HUES48 (cell line): ENCODE measurements at regions not wholly inside any gene's neighbourhood (a gene's known extent, or its start where the extent isn't known, plus 50 kb on each side); places are given as distances from the start of the nearest gene placed in this dataset.

Experiments used
- H3K27ac ChIP-seq: one replicate; pipeline ENCODE4 v1.7.0; 2013; ENCODE audit warnings: low read depth, low read length, inconsistent platforms
- H3K27me3 ChIP-seq: 2 replicates; pipeline ENCODE4 v1.6.1; 2013; ENCODE audit warnings: mild to moderate bottlenecking, low read length; ENCODE audit not compliant: control insufficient read depth, insufficient read depth
- H3K36me3 ChIP-seq: 2 replicates; pipeline ENCODE4 v1.6.1; 2013; ENCODE audit warnings: low read length; ENCODE audit not compliant: control insufficient read depth, insufficient read depth
- H3K4me1 ChIP-seq: 2 replicates; pipeline ENCODE4 v1.6.1; 2013; ENCODE audit warnings: mild to moderate bottlenecking, low read length; ENCODE audit not compliant: control insufficient read depth, insufficient read depth
- H3K4me3 ChIP-seq: 2 replicates; pipeline ENCODE4 v1.5.1; 2013; ENCODE audit warnings: mild to moderate bottlenecking, low read depth, low read length
- H3K9ac ChIP-seq: 2 replicates; pipeline ENCODE4 v1.6.1; 2013; ENCODE audit warnings: mild to moderate bottlenecking, low read depth, low read length, moderate library complexity
- H3K9me3 ChIP-seq: 2 replicates; pipeline ENCODE4 v1.6.1; 2013; ENCODE audit warnings: low read length; ENCODE audit not compliant: control insufficient read depth, insufficient read depth

GRCh38 chr6:166877906-166878305 is 78.4 kb downstream of the RNASET2 start:
- Histone ChIP-seq H3K4me1 (no peaks in the 10 kb centered on the region), H3K27me3 (peaks cover 3% of the 10 kb centered on the region; the same call in 1 of the 2 replicates), H3K9ac (no peak overlapping the region), H3K4me3 (no peak overlapping the region), H3K9me3 (no peaks in the 10 kb centered on the region), H3K27ac (no peak overlapping the region), H3K36me3 (no peaks in the 10 kb centered on the region)

- H3K9ac ChIP-seq: no peak overlapping the region
- no peaks in the 10 kb centered on the region for H3K36me3 ChIP-seq
- H3K27ac ChIP-seq: no peak overlapping the region
- no peaks in the 10 kb centered on the region for H3K4me1 ChIP-seq
- peaks cover 3% of the 10 kb centered on the region; the same call in 1 of the 2 replicates for H3K27me3 ChIP-seq
- H3K4me3 ChIP-seq: no peak overlapping the region
- no peaks in the 10 kb centered on the region for H3K9me3 ChIP-seq
Observed at GRCh38 chr6:166877349-166877748, 79.0 kb downstream of the RNASET2 start.

GRCh38 chr6:166872531-166873009 is 83.8 kb downstream of the RNASET2 start:
- H3K36me3 ChIP-seq: no peaks in the 10 kb centered on the region
- H3K9ac ChIP-seq: no peak overlapping the region
- no peak overlapping the region for H3K4me3 ChIP-seq
- no peaks in the 10 kb centered on the region for H3K9me3 ChIP-seq
- no peak overlapping the region for H3K27ac ChIP-seq
- H3K27me3 ChIP-seq: peaks cover 3% of the 10 kb centered on the region; the same call in 1 of the 2 replicates
- H3K4me1 ChIP-seq: no peaks in the 10 kb centered on the region

- H3K4me1 ChIP-seq: no peaks in the 10 kb centered on the region
- H3K36me3 ChIP-seq: no peaks in the 10 kb centered on the region
- no peak overlapping the region for H3K4me3 ChIP-seq
Observed at GRCh38 chr6:166870602-166871208, 85.6 kb downstream of the RNASET2 start.

GRCh38 chr6:166866839-166867637 is 89.3 kb downstream of the RNASET2 start:
- Histone ChIP-seq H3K27ac (no peak overlapping the region), H3K9me3 (no peaks in the 10 kb centered on the region), H3K4me3 (no peak overlapping the region), H3K27me3 (peaks cover 13% of the 10 kb centered on the region), H3K36me3 (no peaks in the 10 kb centered on the region), H3K4me1 (no peaks in the 10 kb centered on the region), H3K9ac (no peak overlapping the region)

More at GRCh38 chr6:166870602-166871208, 85.6 kb downstream of the RNASET2 start:
- no peaks in the 10 kb centered on the region for H3K9me3 ChIP-seq
- no peak overlapping the region for H3K27ac ChIP-seq
- H3K9ac ChIP-seq: no peak overlapping the region
- H3K27me3 ChIP-seq: peaks cover 3% of the 10 kb centered on the region; the same call in 1 of the 2 replicates

GRCh38 chr6:166864333-166864732 is 92.0 kb downstream of the RNASET2 start:
- H3K36me3 ChIP-seq: no peaks in the 10 kb centered on the region
- no peak overlapping the region for H3K4me3 ChIP-seq
- peaks cover 19% of the 10 kb centered on the region for H3K27me3 ChIP-seq
- H3K27ac ChIP-seq: no peak overlapping the region
- H3K9me3 ChIP-seq: no peaks in the 10 kb centered on the region
- H3K4me1 ChIP-seq: peaks cover 6% of the 10 kb centered on the region
- no peak overlapping the region for H3K9ac ChIP-seq

GRCh38 chr6:166862978-166863530 is 93.3 kb downstream of the RNASET2 start:
- no peaks in the 10 kb centered on the region for H3K36me3 ChIP-seq
- peaks cover 6% of the 10 kb centered on the region for H3K4me1 ChIP-seq
- H3K27me3 ChIP-seq: peaks cover 19% of the 10 kb centered on the region
- peak overlapping the region; percentile 65 for H3K4me3 ChIP-seq
- peak overlapping the region; percentile 70 for H3K27ac ChIP-seq
- 0 out of 2 replicates have a peak overlapping the region, but pooled peaks have one; percentile 13 for H3K9ac ChIP-seq
- H3K9me3 ChIP-seq: no peaks in the 10 kb centered on the region

- peaks cover 6% of the 10 kb centered on the region for H3K4me1 ChIP-seq
- peak overlapping the region; percentile 70 for H3K27ac ChIP-seq
- H3K4me3 ChIP-seq: peak overlapping the region; percentile 65
- H3K36me3 ChIP-seq: no peaks in the 10 kb centered on the region
- peak overlapping the region; percentile 32 for H3K9ac ChIP-seq
- H3K9me3 ChIP-seq: no peaks in the 10 kb centered on the region
- peaks cover 19% of the 10 kb centered on the region for H3K27me3 ChIP-seq
Observed at GRCh38 chr6:166862287-166862977, 93.9 kb downstream of the RNASET2 start.

GRCh38 chr6:166861961-166862286 is 94.4 kb downstream of the RNASET2 start:
- peak overlapping the region; percentile 70 for H3K27ac ChIP-seq
- no peaks in the 10 kb centered on the region for H3K36me3 ChIP-seq
- peak overlapping the region; percentile 65 for H3K4me3 ChIP-seq
- peaks cover 19% of the 10 kb centered on the region for H3K27me3 ChIP-seq
- H3K4me1 ChIP-seq: peaks cover 6% of the 10 kb centered on the region
- H3K9me3 ChIP-seq: no peaks in the 10 kb centered on the region
- peak overlapping the region; percentile 32; the same call in 1 of the 2 replicates for H3K9ac ChIP-seq

- peaks cover 19% of the 10 kb centered on the region for H3K27me3 ChIP-seq
- H3K4me1 ChIP-seq: peaks cover 6% of the 10 kb centered on the region
- peak overlapping the region; percentile 65 for H3K4me3 ChIP-seq
- no peaks in the 10 kb centered on the region for H3K36me3 ChIP-seq
- H3K9ac ChIP-seq: no peak overlapping the region
- no peak overlapping the region for H3K27ac ChIP-seq
- H3K9me3 ChIP-seq: no peaks in the 10 kb centered on the region
Observed at GRCh38 chr6:166861304-166861703, 95.0 kb downstream of the RNASET2 start.
